ENCODE measurements at regions not wholly inside any gene's neighbourhood (a gene's known extent, or its start where the extent isn't known, plus 50 kb on each side); places are given as distances from the start of the nearest gene placed in this dataset.

DNA sequence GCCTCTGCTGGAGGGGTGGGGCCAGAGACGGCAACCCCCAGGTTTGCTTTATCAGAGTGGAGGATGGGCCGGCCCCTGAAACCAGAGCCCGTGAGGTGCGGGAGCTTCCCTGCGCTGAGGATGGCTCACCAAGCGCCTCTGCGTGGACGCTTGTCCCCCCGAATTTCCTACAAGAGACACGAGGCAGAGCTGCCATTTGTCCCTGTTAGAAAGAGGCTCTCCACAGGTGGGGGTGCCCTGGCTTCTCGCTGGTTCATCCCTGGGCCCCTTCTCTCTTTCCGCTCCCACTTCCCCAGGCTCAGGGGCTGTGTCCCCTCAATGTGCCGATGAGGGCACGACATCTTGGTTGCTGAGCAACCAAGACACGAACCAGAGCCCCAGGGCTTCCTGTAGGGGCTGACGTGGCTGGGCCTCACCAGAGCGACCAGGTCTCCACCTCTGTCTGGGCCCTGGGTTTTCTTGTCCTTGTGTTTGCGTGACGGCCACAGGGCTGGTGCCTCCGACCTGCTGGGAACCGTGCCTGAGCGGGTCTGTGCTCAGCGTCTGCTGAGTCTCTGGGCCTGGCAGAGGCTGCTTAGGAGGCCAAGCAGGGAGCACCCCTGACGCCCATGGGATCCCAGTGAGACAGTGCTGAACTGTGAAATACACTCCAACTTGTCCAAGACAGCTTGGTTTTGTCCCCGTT is 119.6 kb upstream of the COL5A1 start:
- 69% methylated on average over 24 of the region's 25 CpGs; no CpG with 5 or more reads in 1 of the 2 experiments for WGBS, 2 experiments (ENCODE audit: extremely low coverage in 1 of 2, insufficient coverage in 1 of 2, insufficient read length in 1 of 2, insufficient replicate concordance in 2 of 2, low coverage in 1 of 2, low lambda C conversion rate in 2 of 2, missing lambda C conversion rate in 1 of 2)
- CTCF ChIA-PET (ENCODE audit: partially characterized antibody) = interaction anchor here (0.6 to 1.2 kb wide), 4 partner anchors 19 to 138 kb away, joined by 3 read pairs; no protein-coding TSS in a partner anchor

More for the DNA sequence above, 119.6 kb upstream of the COL5A1 start:
- POLR2A ChIA-PET (ENCODE audit: partially characterized antibody) = no interaction called here
- Histone ChIP-seq H3K27me3 (replicated peaks in 1 of 4; ENCODE audit: control insufficient read depth in 3 of 4, extremely low read depth in 1 of 4, insufficient read depth in 3 of 4, low read length in 3 of 4) (no peaks in the 10 kb centered on the region), H3K36me3 (ENCODE audit: control insufficient read depth in 2 of 4, insufficient read depth in 4 of 4, low read length in 3 of 4) (no peaks in the 10 kb centered on the region), H3K18ac (ENCODE audit: extremely low read depth, low read length) (no peak overlapping the region), H2BK15ac (ENCODE audit: low read length) (no peak overlapping the region), H3K9ac (replicated peaks in 1 of 4; ENCODE audit: extremely low read depth in 1 of 4, low read depth in 3 of 4, low read length in 3 of 4) (no peak overlapping the region), H3K9me3 (ENCODE audit: insufficient read depth in 2 of 2, low read depth in 1 of 2, low read length in 1 of 2) (peaks cover 0 to 3% of the 10 kb centered on the region in 2 experiments; a peak in 1 of 4 replicates), H3K4me3 (ENCODE audit: extremely low read depth in 1 of 4, insufficient read depth in 2 of 4, low read depth in 3 of 4, low read length in 4 of 4) (no peak overlapping the region), H4K5ac (ENCODE audit: insufficient read length, low read depth, low read length) (no peak overlapping the region), H3K27ac (ENCODE audit: low read depth, low read length) (no peak overlapping the region), H4K20me1 (replicated peaks in 1 of 2; ENCODE audit: control insufficient read depth in 1 of 2, insufficient read depth in 2 of 2, low read length in 2 of 2) (no peaks in the 10 kb centered on the region), H3K23ac (ENCODE audit: insufficient read length) (no peak overlapping the region), H4K8ac (ENCODE audit: extremely low read depth, insufficient read depth, low read length) (no peak overlapping the region), H2BK5ac (ENCODE audit: low read depth, low read length) (no peak overlapping the region), H3K23me2 (ENCODE audit: low read depth, low read length) (no peaks in the 10 kb centered on the region), H3K79me1 (ENCODE audit: low read depth, low read length) (no peaks in the 10 kb centered on the region), H2BK20ac (ENCODE audit: low read length) (no peak overlapping the region), H2AFZ (ENCODE audit: low read length) (no peak overlapping the region; the same call in 1 of the 2 replicates), H3K79me2 (ENCODE audit: control insufficient read depth in 1 of 2, insufficient read depth in 2 of 2, low read length in 2 of 2) (no peaks in the 10 kb centered on the region), H2BK120ac (replicated peaks; ENCODE audit: low read depth, low read length) (no peak overlapping the region), H2AK5ac (ENCODE audit: low read depth, low read length) (no peak overlapping the region), H3K4me2 (ENCODE audit: insufficient read depth in 1 of 2, low read depth in 2 of 2, low read length in 2 of 2) (no peak overlapping the region), H3K56ac (replicated peaks; ENCODE audit: insufficient read length, low read depth, low read length) (no peak overlapping the region), H3K4me1 (replicated peaks in 1 of 4; ENCODE audit: control insufficient read depth in 3 of 4, insufficient read depth in 4 of 4, low read length in 3 of 4) (peaks cover 0 to 2% (median 0%) of the 10 kb centered on the region in 4 experiments; a peak in 1 of 7 replicates), H3K4ac (replicated peaks; ENCODE audit: insufficient read length, low read depth, low read length) (no peak overlapping the region), H3K14ac (ENCODE audit: insufficient read length) (no peak overlapping the region), H4K91ac (replicated peaks; ENCODE audit: insufficient read length, low read length) (no peak overlapping the region), H2BK12ac (ENCODE audit: low read depth, low read length) (no peak overlapping the region)
- FAIRE-seq (no peak), DNase-seq (ENCODE audit: low read depth in 1 of 2, low spot score in 2 of 2) (no peak)
- TF ChIP-seq KDM5A (IDR thresholded peaks at IDR 0.05; ENCODE audit: low read length) = no peak
- TF ChIP-seq NANOG (IDR thresholded peaks at IDR 0.05; ENCODE audit: insufficient read depth, low read depth, low read length, poor library complexity, severe bottlenecking) = no peak
- TF ChIP-seq BACH1 (IDR thresholded peaks at IDR 0.05; ENCODE audit: low read length) = no peak
- TF ChIP-seq CTBP2 (IDR thresholded peaks at IDR 0.05; ENCODE audit: borderline replicate concordance, insufficient read depth, insufficient read length, low read length) = no peak
- TF ChIP-seq TAF7 (optimal IDR thresholded peaks at IDR 0.05; ENCODE audit: borderline replicate concordance, low read depth, low read length) = no peak
- TF ChIP-seq CHD1 (IDR thresholded peaks at IDR 0.05; ENCODE audit: low read depth, low read length) = no peak
- no peak for TF ChIP-seq SRF (IDR thresholded peaks at IDR 0.05; ENCODE audit: low read depth, low read length)
- no peak for TF ChIP-seq TCF12 (IDR thresholded peaks at IDR 0.05; ENCODE audit: low read depth, low read length)
- no peak for TF ChIP-seq RAD21 (IDR thresholded peaks at IDR 0.05 in 1 of 2, conservative IDR thresholded peaks at IDR 0.05 in 1 of 2; ENCODE audit: low read depth in 2 of 2, low read length in 2 of 2)
- TF ChIP-seq FOSL1 (IDR thresholded peaks at IDR 0.05; ENCODE audit: insufficient read depth, low read depth, low read length) = no peak
- no peak for TF ChIP-seq JUN (IDR thresholded peaks at IDR 0.05; ENCODE audit: low read depth, low read length)
- no peak for TF ChIP-seq JUND (IDR thresholded peaks at IDR 0.05; ENCODE audit: low read length)
- TF ChIP-seq YY1 (IDR thresholded peaks at IDR 0.05; ENCODE audit: low read depth, low read length) = no peak
